IPS-15b (cell line): ENCODE measurements at regions not wholly inside any gene's neighbourhood (a gene's known extent, or its start where the extent isn't known, plus 50 kb on each side); places are given as distances from the start of the nearest gene placed in this dataset.
"Not testable (repeated sequence)": the region's sequence is repeated elsewhere in the genome, so short reads cannot be mapped to it uniquely, and the experiment has no call there.

Experiments
- H3K27me3 ChIP-seq: one replicate; pipeline ENCODE4 v1.6.1; 2013; ENCODE audit warnings: low read length; ENCODE audit not compliant: control insufficient read depth, insufficient read depth
- H3K36me3 ChIP-seq: one replicate; pipeline ENCODE4 v1.6.1; 2013; ENCODE audit warnings: low read length; ENCODE audit not compliant: control insufficient read depth, insufficient read depth
- H3K4me1 ChIP-seq: one replicate; pipeline ENCODE4 v1.6.1; 2013; ENCODE audit warnings: mild to moderate bottlenecking, low read length; ENCODE audit not compliant: control insufficient read depth, insufficient read depth
- H3K4me3 ChIP-seq: one replicate; pipeline ENCODE4 v1.5.1; 2013; ENCODE audit warnings: low read depth, low read length
- H3K9ac ChIP-seq: one replicate; pipeline ENCODE4 v1.6.1; 2013; ENCODE audit warnings: low read depth, mild to moderate bottlenecking, low read length
- H3K9me3 ChIP-seq: one replicate; pipeline ENCODE4 v1.6.1; 2013; ENCODE audit warnings: mild to moderate bottlenecking, low read length; ENCODE audit not compliant: control insufficient read depth, insufficient read depth

DNA sequence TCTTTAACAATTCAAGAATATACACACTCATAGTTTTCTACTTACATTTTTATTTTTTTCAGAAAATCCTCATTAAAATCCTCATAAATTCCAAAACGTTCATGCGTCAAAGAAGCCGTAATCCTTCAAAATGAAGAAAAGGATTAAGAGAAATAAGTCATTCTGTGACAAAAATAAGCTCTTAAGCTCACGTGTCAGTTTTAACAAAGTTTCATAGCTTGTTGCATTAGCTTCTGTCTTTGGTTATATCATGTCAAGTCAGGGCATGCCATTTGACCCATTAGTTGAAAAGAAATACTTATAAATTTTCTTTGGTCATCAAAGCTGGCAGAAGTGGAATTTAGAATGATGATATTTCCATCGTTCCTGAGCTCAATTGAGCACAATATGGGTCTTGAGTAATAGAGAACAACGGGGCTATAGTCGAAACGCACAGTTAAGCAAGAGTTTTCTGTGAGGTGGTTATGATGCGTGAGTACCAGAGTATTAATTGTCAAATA, 185.2 kb upstream of the CTSO start:
- H3K4me3 ChIP-seq: no peak overlapping the region
- no peaks in the 10 kb centered on the region for H3K9me3 ChIP-seq
- H3K4me1 ChIP-seq: no peaks in the 10 kb centered on the region
- H3K9ac ChIP-seq: no peak overlapping the region
- H3K36me3 ChIP-seq: no peaks in the 10 kb centered on the region
- H3K27me3 ChIP-seq: no peaks in the 10 kb centered on the region

DNA sequence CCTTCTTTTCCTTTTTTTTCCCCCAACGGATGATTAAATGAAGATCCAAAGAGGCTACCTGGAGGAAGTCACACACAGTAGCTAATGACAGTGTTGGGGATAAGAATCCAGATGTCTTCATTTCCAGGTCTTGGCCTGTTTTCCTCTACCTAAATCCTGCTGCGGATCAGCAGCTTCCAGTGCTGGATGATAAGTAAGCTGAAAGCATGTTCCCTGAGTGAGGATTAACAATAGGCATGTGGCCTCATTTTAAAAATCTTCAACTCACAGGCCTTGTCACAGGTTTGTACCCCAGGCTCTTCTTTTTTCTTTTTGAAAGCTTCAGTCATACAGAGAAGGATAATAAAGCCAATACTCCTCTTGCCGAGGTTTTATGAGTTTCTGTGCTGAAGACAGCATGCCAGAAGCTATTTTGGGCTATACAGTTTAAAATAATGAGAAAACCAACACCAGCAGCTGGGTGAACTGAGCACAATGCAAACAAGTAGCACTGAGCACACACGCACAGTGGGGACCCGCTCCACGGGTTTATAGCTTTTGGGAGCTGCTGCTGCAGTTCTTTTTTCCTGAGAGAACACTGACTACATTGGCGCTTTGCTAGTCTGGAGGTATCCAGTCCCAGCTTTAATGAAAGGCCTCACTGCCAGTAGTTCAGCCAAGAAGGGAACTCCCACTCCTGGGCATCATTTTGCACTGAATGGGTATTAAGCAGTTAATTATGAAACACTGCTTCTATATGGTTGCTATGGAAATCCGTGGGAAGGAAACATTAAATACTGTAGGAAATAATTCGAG, 184.2 kb upstream of the CTSO start:
- H3K27me3 ChIP-seq: no peaks in the 10 kb centered on the region
- no peak overlapping the region for H3K9ac ChIP-seq
- H3K4me3 ChIP-seq: no peak overlapping the region
- H3K9me3 ChIP-seq: no peaks in the 10 kb centered on the region
- no peaks in the 10 kb centered on the region for H3K4me1 ChIP-seq
- no peaks in the 10 kb centered on the region for H3K36me3 ChIP-seq

DNA sequence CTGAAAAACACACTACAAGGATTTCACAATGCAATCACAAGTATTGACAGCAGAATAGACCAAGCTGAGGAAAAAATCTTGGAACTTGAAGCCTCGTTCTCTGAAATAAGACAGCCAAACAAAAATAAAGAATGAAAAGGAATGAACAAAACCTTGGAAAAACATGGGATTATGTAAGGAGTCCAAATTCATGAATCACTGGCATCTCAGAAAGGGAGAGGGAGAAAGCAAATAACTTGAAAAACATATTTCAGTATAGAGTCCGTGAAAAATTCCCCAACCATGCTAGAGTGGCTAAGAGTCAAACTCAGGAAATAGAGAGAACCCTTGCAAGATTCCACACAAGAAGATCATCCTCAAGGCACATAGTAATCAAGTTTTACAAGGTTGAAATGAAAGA, 178.5 kb upstream of the CTSO start:
- Histone ChIP-seq H3K27me3 (no peaks in the 10 kb centered on the region), H3K4me3 (no peak overlapping the region), H3K9me3 (no peaks in the 10 kb centered on the region), H3K4me1 (no peaks in the 10 kb centered on the region), H3K9ac (no peak overlapping the region), H3K36me3 (no peaks in the 10 kb centered on the region)

DNA sequence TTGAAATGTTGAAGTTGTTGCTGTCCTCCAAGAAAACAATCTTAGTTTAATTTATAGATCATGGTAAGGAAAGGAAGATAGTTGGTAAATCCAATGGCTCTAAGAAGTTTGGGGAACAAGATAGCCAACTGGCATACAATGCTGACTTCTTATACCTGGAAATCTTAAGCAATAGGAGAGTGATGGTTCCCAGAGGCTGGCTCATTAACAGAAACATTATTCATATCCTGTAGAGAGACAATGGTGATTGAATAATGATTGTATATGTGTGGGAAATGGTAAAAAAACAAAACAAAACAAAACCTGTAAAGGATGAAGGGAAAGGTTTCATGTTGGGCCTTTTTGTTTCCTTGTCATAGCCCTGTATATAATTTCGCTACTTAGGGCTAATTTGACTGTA, 174.9 kb upstream of the CTSO start:
- Histone ChIP-seq H3K4me1 (no peaks in the 10 kb centered on the region), H3K27me3 (no peaks in the 10 kb centered on the region), H3K36me3 (no peaks in the 10 kb centered on the region)

DNA sequence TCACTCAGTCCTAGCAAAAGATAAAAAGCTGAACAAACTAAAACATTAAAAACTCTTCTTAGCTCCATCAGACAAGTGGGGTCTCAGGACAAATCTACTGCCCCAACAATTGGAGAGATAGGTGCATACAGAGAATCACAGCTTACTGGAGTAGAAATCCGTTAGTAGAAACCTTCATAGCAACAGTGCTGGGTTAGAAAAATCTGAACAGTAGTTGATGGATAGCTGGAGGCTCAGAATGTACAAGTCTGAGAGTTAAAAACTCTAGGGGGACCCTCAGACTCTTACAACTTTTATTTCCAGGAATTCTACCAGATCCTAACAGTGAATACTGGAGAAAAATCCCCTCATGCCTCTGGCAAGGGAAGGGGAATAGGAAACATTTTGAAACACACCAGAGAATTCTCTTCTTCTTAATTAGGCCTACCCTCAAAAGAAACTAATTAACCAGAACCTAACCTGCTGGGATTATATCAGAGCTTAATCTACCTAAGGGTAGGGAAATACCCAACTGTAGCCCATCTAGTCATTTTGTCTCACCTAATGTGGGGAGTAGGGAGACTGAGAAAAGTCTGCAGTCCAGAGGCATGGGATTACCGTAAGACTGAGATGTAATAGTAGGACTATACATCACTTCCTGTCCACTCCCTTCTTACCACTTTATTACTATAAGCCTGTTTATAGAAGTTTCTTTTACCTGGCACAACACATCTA, 165.0 kb upstream of the CTSO start:
- Histone ChIP-seq H3K9ac (no peak overlapping the region), H3K4me1 (no peaks in the 10 kb centered on the region), H3K27me3 (no peaks in the 10 kb centered on the region), H3K9me3 (no peaks in the 10 kb centered on the region), H3K36me3 (no peaks in the 10 kb centered on the region), H3K4me3 (no peak overlapping the region)

More for the DNA sequence above, 174.9 kb upstream of the CTSO start:
- H3K9ac ChIP-seq: no peak overlapping the region
- H3K9me3 ChIP-seq: no peaks in the 10 kb centered on the region
- H3K4me3 ChIP-seq: no peak overlapping the region

DNA sequence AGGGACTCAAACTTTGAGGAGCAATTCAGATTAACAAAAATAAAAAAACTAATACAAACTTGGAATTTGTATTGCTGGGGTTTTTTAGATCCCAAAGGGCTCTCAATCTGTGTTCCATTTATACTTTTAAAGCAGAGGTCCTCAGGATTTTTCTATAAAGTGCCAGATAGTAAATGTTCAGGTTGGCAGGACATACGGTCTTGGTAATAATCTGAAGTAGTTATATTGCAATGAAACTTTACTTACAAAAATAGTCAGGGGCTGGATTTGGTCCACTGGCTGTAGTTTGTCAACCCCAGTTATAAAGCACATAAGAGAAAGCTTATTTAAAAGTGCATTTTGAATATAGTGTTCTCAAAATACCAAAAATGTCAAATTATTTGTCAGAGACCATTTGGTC, 164.1 kb upstream of the CTSO start:
- no peaks in the 10 kb centered on the region for H3K4me1 ChIP-seq
- no peaks in the 10 kb centered on the region for H3K27me3 ChIP-seq
- no peak overlapping the region for H3K9ac ChIP-seq
- no peaks in the 10 kb centered on the region for H3K36me3 ChIP-seq
- H3K9me3 ChIP-seq: no peaks in the 10 kb centered on the region
- no peak overlapping the region for H3K4me3 ChIP-seq

DNA sequence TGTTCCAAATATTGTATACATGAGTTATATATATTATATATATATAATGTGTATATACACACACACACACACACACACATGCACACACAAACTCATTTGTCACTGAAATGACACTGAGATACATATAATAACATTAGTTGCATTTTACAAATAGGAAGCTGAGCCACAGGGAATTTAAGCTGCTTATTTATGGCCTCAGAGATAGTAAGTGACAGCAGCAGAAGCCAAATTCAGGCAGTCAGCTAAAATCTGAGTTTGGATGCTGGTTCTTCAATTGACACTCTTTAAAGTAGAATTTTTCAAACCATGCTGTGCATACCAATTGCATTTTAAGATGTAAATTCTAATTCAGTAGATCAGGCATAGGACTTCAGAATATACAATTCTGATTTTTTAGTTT, 163.3 kb upstream of the CTSO start:
- no peak overlapping the region for H3K4me3 ChIP-seq
- no peak overlapping the region for H3K9ac ChIP-seq
- H3K36me3 ChIP-seq: no peaks in the 10 kb centered on the region
- H3K9me3 ChIP-seq: no peaks in the 10 kb centered on the region
- no peaks in the 10 kb centered on the region for H3K4me1 ChIP-seq
- no peaks in the 10 kb centered on the region for H3K27me3 ChIP-seq

DNA sequence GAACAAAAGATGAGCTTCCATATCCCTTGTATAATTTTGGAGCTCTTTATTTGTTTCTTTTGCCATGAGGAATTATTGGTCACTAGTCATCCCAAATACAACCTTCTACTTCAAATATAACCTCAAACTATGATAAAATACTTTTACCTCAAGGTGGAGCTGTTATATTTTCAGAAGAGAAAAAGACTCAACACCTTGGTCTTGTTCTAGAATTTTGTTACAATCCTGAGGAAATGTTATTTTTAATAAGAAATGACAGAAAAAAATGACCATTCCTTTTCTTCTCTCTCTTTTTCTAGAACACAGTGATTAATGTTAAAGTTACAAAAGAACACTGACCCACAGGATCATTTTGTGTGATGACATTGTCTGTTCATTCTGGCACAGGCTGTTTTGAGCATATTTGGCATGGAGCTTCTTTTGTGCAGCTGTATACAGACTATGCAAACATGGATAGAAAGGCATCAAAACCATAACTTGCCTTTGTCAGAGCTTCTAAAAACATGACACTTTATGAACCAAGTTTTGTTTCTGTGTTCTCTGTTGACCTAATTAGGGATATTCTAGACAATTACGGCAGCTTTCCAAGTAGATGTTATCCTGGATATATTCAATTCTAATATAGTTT, 159.6 kb upstream of the CTSO start:
- no peak overlapping the region for H3K4me3 ChIP-seq
- H3K4me1 ChIP-seq: peaks cover 15% of the 10 kb centered on the region

DNA sequence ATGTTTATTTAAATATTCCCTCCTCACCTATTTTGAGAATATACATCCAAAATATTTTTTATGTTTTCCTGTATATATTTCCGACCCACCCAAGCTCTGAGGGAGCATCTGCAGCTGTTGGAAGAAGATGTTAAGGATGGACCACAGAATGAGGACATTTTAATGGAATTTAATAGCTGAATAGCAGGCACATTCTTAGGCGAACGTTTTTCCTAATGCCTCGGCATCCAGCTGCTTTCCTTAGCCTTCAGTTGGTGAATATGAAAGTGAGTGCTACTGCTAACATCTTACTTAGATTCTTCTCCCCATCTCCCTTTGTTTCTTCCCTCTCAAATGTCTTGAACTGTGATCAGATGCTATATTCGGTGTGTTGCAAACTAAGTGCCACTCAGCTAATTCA, 158.0 kb upstream of the CTSO start:
- Histone ChIP-seq H3K36me3 (no peaks in the 10 kb centered on the region), H3K4me1 (peaks cover 15% of the 10 kb centered on the region), H3K27me3 (no peaks in the 10 kb centered on the region), H3K9ac (no peak overlapping the region), H3K4me3 (no peak overlapping the region), H3K9me3 (no peaks in the 10 kb centered on the region)

More for the DNA sequence above, 159.6 kb upstream of the CTSO start:
- no peaks in the 10 kb centered on the region for H3K27me3 ChIP-seq
- no peaks in the 10 kb centered on the region for H3K9me3 ChIP-seq
- H3K9ac ChIP-seq: no peak overlapping the region
- no peaks in the 10 kb centered on the region for H3K36me3 ChIP-seq

DNA sequence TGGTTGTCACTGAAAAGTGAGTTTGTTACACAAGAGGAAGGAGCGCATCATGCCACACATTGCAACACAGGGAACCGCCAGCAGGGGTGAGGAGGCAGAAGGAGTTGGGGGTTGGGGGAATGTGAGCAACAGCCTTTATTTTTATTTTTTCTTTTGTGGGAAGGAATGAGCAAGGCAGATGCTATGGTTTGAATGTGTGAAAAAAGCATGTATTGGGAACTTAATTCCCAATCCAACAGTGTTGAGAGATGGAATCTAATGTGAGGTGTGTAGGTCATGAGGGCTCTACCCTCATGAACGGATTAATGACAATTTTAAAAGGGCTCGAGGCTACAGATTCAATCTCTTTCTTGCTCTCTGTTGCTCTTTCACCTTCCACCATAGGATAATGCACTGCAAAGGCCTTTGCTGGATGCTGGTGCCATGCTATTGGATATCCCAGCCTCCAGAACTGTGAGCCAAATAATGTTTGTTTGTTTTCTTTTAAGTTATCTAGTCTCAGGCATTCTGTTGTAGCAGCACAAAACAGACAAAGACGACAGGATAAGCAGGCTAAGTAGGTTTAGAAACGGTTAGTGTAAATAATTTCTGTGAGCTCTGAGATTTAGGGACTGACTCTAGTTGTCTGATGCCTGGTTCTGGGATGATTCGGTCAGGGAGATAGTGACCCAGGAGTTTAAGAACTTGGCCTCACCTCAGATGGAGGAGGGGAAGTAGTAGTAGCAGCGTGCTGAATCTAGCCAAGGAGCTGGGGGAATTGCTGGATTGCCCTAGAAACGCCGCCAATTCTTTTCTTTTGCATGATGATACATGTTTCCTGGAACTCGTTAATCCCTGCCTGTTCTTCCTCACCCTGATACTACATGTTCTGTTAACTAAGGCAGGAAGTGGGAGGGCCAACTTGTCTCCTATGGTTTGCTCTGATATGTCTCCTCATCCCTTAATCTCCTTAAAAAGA, 156.6 kb upstream of the CTSO start:
- no peak overlapping the region for H3K9ac ChIP-seq
- H3K4me3 ChIP-seq: no peak overlapping the region
- H3K4me1 ChIP-seq: peaks cover 15% of the 10 kb centered on the region
- no peaks in the 10 kb centered on the region for H3K27me3 ChIP-seq
- H3K9me3 ChIP-seq: no peaks in the 10 kb centered on the region
- no peaks in the 10 kb centered on the region for H3K36me3 ChIP-seq

DNA sequence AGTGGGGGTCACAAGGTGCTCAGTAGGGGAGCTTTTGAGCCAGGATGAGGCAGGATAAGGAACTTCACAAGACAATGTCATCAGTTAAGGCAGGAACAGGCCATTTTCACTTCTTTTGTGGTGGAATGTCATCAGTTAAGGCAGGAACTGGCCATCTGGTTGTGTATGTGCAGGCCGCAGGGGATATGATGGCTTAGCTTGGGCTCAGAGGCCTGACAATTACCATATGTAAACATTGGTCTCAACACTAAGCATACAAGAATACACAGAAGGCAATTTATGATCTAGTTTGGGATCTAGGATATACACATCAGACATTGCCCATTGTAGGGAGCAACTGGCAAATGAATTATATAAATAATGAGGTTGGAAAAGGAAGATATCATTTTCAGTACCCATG, 155.4 kb upstream of the CTSO start:
- H3K4me1 ChIP-seq: peaks cover 15% of the 10 kb centered on the region
- not testable (repeated sequence) for H3K27me3 ChIP-seq, H3K9me3 ChIP-seq

More for the DNA sequence above, 155.4 kb upstream of the CTSO start:
- H3K36me3 ChIP-seq, H3K9ac ChIP-seq, H3K4me3 ChIP-seq: not testable (repeated sequence)
